AG04449 (cell line): ENCODE measurements at regions not wholly inside any gene's neighbourhood (a gene's known extent, or its start where the extent isn't known, plus 50 kb on each side); places are given as distances from the start of the nearest gene placed in this dataset.
"Not testable (repeated sequence)": the region's sequence is repeated elsewhere in the genome, so short reads cannot be mapped to it uniquely, and the experiment has no call there.

ENCODE experiments used
- CTCF ChIA-PET: fragments of 350-600 bp; formaldehyde crosslinking; extraction: SDS; loops from one replicate; lab custom pipeline; 2021; ENCODE audit warnings: antibody characterized with exemption; lab: Yijun Ruan, JAX
- POLR2A ChIA-PET: fragments of 400-600, 350-600 bp; formaldehyde crosslinking; extraction: SDS; loops from one replicate; lab custom pipeline; 2020; ENCODE audit warnings: antibody characterized with exemption, inconsistent platforms; lab: Yijun Ruan, JAX
- DNase-seq: peaks from one replicate; pipeline ENCODE4 v3.0.0-alpha.2; 2010; ENCODE audit warnings: low read depth, low spot score
- H3K4me3 ChIP-seq: 2 replicates; pipeline ENCODE4 v1.5.1; 2011; ENCODE audit warnings: low read depth, mild to moderate bottlenecking, control low read depth, low read length
- CTCF ChIP-seq: IDR thresholded peaks from one replicate; pipeline ENCODE4 v1.5.1; 2011; ENCODE audit warnings: mild to moderate bottlenecking, moderate library complexity, low read length, control low read depth, inconsistent platforms; ENCODE audit not compliant: insufficient read depth; ENCODE audit errors: missing control alignments

- POLR2A ChIA-PET, result interaction anchor here (1.0 kb wide), 2 partner anchors 9 to 14 kb away, joined by 3 to 5 read pairs; no protein-coding TSS in a partner anchor
- TF ChIP-seq CTCF, result no peak
- H3K4me3 ChIP-seq, result peak overlapping the region; percentile 25
- DNase-seq, result peak; percentile 29
- CTCF ChIA-PET, result no interaction called here
Observed at GRCh38 chr9:129412814-129413536, 207.9 kb downstream of the C9orf50 start.

- POLR2A ChIA-PET, result interaction anchor here (1.0 kb wide), 1 partner anchor 14 kb away, joined by 5 read pairs; no protein-coding TSS in a partner anchor
- DNase-seq, CTCF ChIA-PET, H3K4me3 ChIP-seq: not testable (repeated sequence)
Observed at GRCh38 chr9:129412176-129412813, 208.6 kb downstream of the C9orf50 start.

DNA sequence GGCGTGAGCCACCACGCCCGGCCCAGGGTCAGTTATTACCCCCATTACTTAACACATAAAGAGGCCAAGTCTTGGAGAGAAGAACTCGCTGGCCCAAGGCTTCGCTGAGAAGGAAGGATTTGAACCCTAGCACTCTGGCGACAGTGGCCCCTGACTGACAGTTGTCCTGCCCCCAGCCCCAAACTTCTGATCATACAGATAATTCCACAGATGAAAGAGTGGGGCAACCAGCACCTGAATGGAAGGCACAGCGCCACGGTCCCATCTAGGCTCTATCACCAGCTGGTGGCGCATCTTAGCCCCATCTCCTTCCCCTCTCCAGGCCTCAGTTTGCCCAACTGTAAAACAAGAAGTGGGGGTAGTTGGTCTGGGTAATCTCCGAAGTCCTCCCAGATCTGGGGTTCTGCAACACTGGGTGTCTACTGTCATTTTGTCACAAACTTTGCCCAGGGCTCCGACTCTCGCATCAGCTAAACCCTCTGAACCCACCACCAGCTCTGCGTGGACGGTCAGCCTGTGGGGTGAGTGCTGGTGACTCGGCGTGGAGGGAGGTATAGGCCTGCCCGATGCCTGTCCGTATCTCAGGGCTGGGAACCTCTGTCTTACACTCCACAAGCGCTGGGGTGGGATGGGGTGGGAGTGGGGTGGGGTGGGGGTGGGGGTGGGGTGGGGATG, 209.3 kb downstream of the C9orf50 start:
- CTCF ChIA-PET, result no interaction called here
- POLR2A ChIA-PET, result no interaction called here
- no peak for TF ChIP-seq CTCF
- no peak for DNase-seq
- H3K4me3 ChIP-seq, result no peak overlapping the region

DNA sequence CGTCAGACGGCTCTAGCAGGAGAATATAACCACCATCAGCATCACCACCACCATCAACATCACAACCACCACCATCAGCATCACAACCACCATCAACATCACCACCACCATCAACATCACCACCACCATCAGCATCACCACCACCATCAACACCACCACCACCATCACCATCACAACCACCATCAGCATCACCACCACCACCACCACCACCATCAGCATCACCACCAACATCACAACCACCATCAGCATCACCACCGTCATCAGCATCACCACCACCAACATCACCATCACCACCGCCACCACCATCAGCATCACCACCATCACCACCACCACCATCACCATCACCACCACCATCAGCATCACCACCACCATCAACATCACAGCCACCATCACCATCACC, 210.7 kb downstream of the C9orf50 start:
- no peak for DNase-seq
- POLR2A ChIA-PET, result no interaction called here
- no peak overlapping the region for H3K4me3 ChIP-seq
- TF ChIP-seq CTCF, result no peak
- CTCF ChIA-PET, result no interaction called here

GRCh38 chr9:129408535-129409215, 212.2 kb downstream of the C9orf50 start:
- POLR2A ChIA-PET, result no interaction called here

More at GRCh38 chr9:129408535-129409215, 212.2 kb downstream of the C9orf50 start:
- no peak overlapping the region for H3K4me3 ChIP-seq
- no peak for DNase-seq
- TF ChIP-seq CTCF, result no peak
- CTCF ChIA-PET, result interaction anchor here (1.0 kb wide), 1 partner anchor 202 kb away, joined by 3 read pairs; no protein-coding TSS in a partner anchor
